GM19468 (cell line): ENCODE measurements at regions not wholly inside any gene's neighbourhood (a gene's known extent, or its start where the extent isn't known, plus 50 kb on each side); places are given as distances from the start of the nearest gene placed in this dataset.

Experiments
- ATAC-seq: cut with Tn5 transposase; IDR thresholded peaks from one replicate; pipeline ENCODE4 v1.9.1; 2021; ENCODE audit warnings: mild to moderate bottlenecking, moderate library complexity, moderate number of reproducible peaks; ENCODE audit not compliant: unreplicated experiment; ENCODE audit errors: extremely low read depth

DNA sequence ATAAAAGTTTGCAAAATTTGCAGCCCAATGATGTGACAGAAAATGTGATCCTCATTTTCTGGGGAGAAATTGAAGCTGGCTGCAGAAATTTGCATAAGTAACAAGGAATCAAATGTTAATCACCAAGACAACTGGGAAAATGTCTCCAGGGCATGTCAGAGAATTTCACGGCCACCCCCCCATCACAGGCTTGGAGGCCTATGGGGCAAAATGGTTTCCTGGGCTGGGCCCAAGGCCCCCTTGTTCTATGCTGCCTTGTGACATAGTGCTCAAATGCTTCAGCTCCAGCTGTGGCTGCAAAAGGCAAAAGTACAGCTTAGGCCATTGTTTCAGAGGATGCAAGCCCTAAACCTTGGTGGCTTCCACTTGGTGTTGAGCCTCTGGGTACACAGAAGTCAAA lies 1202.6 kb downstream of the EPHA7 start:
- no peak for ATAC-seq

DNA sequence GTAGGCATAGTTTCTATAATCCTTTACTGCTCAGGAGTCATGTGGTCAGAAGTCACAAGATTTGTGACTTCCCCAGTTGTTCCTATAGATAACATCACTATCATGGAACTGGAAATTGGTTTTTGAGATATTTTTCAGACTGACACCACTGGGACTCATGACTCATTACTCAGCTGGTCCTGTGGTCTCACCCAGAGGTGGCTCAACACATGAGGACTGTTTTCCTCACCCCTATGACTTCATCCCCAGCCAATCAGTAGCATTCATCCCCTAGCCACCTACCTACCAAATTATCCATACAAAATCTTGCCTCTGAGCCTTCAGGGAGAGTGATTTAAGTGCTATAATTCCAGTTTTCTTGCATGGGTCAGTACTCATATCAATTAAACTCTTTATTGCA lies 1217.7 kb downstream of the EPHA7 start:
- ATAC-seq = no peak

DNA sequence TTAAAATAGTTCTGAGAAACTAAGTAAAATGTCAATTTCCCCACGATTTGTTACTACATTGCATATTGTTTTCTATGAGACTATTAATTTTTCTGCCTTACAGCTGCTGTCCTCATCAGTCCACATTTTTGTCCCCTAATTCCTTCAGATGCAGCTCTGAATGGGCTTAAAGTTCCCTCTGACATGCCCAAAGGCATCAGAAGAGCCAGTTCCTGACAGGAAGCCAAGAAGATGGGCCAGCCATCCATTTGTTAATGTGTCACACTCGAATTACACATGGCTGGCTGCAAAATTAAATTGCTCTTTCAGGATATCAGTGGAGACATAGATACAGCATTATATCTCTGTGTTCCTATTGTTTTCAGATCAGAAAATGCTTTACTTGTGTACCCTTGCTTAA lies 1223.0 kb downstream of the EPHA7 start:
- ATAC-seq = no peak

DNA sequence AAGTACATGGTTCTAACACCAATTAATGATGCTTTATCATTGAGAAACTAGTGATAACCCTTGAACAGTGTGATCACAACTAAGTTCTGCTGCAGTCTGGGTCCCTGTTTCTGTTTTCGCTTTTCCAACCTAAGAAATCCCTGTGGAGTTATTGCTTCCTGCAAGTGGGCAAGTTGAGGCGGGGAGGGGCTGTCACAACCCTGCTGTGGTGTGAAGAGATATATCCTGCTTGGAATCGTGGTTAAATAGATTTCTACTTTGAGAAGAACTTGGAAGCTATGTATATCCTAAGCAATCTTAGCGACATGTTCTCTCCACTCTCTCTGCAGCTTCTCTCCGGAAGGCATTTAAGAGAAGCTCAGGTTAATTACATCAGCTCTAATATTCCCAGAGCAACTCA lies 1223.6 kb downstream of the EPHA7 start:
- no peak for ATAC-seq

DNA sequence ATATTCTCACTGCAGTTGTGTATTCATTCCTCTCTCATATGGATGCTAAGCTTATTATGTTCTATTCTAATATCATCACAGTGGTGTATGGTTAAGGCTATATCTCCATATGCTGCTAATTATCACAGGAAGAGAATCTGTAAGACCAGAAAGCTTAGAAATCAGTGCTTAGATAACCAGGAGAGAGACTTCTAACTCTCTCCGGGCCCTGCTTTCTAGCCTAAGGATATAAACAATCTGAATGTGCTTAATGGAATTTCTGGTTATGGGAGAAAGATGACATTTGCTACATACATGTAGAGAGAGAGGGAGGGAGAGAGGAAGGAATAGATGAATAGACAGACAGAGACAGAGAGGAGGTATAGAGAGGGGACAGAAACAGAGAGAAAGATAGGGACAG lies 1231.3 kb downstream of the EPHA7 start:
- no peak for ATAC-seq

DNA sequence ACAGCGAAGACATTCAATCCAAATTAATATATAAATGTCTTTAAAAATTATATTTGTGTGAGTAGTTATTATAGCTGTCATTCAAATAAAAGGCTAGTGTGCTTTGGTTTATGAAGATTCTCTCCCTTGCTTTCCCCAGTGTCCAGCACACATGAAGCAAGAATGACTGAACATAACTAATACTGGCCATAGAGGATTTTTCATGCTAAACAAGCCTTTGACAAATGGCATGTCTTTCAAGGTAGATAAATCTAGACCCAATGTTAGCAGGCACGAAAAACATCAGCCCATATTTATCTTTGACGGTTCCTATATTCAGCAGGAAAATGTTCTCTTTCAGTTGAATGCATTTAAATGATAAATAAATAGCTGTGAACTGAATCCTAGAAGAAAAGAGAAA lies 1234.4 kb downstream of the EPHA7 start:
- ATAC-seq = no peak

DNA sequence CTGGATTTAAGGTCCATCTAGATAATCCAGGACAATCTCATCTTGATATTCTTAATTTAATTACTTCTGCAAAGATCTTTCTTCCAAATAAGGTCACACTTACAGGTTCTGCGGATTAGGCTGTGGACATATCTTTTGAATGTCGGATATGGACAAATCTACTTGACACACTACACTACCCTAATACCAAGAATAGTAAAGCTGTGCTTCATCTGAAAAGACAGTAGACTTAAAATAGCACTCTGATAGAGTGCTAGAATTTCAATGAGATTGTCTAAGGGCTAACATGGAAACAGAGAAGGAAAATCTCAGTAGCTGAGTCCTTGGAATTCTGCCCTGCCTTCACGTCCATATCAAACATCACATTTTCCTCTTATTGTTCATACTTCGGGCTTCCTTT lies 1238.0 kb downstream of the EPHA7 start:
- ATAC-seq = no peak

DNA sequence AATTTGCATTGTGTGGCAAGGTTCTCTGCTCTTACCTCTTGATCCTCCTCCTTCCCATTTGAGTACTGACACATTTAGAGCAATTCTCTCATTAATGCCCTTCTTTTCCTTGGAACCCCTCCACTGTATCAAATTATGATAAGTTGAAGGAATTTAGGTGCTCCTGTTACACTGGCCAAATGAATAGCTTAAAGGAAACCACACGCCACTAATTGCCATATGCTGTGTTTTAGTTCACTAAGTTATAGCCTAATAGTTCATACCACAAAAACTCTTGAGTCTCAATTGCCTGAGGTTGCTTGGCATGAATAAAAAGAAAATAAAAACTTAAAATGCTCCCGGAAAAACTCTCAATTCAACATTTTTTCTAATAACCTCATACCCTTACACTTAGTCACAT lies 1239.3 kb downstream of the EPHA7 start:
- no peak for ATAC-seq

DNA sequence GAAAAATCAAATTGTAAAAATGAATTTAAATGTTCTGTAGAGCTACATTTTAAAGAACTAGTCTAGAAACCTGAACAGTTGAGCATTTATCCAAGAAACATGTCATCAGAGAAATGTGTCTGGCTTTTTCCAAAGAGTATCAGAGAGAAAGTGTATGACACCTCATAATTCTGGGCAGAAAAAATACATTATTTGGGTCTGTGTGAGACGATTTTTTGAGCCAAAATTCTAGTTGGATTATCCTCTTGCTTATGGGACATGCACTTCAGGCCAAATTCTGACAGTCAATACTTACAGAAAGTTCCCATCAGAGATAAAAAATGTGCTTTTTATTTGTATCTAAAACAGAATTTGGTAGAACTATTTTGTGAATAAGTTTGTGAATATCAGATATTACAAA lies 1242.7 kb downstream of the EPHA7 start:
- no peak for ATAC-seq

DNA sequence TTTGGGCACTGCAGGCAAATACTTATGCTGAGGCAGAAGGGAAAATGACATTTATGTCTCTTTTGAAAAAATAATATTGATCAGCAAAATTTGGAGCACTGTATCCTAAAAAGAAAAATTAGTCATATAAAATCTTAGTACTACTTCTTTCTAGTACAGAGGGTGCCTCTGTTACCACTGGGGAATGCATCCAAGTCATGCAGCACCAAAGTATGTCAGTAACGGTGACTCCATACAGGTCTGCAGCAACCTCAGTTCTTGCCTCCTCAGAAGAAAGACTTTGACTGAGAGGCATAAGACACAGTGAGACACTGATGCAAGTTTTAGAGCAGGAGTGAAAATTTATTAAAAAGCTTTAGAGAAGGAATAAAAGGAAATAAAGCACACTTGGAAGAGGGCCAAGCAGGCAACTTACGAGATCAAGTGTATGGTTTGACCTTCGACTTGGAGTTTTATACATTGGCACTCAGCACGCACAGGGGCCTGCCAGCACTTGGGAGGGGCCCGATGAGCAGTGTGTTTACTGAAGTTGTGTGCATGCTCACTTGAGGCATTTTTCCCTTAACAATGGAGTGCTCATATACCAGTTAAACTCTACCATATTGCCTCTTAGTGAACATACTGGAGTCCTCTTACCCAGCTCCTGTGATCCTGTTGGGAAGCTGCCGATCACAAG lies 1244.8 kb downstream of the EPHA7 start:
- no peak for ATAC-seq

DNA sequence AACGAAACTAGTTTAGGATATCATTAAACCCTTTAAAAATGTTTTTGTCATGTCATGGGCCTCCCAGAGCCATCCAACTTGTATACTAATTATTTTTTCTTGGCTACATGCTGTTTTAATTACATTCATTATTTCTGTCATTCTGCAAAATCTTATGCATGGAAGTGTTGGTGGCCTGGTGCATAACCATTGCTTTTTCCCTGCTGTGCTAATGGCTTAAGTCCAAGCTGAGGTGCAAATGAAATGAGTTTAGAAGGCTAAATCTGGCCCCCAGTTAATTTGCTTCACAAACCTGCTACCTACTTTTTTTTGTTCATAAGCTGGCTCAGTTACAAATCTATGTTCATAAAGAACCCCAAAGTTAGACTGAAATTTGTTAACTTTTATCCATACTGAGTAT lies 1249.9 kb downstream of the EPHA7 start:
- ATAC-seq = no peak

DNA sequence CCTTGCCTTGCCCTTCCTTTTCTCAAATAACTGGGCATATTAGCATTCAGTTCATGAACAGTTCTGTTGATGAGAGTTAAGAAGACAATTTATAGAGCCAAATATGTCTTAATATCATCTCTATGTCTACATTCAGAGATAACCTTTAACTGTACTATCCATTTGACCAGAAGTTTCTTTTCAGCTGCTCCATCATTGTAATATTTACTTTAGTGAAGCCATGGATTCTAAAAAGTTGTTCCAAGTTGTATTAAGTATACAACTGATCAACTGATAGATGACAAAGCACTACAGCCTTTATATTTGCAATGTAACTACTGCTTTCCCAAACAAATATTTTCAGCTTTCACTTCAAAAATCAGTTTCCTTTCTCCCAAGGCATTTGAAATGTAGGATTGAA lies 1252.7 kb downstream of the EPHA7 start:
- no peak for ATAC-seq

DNA sequence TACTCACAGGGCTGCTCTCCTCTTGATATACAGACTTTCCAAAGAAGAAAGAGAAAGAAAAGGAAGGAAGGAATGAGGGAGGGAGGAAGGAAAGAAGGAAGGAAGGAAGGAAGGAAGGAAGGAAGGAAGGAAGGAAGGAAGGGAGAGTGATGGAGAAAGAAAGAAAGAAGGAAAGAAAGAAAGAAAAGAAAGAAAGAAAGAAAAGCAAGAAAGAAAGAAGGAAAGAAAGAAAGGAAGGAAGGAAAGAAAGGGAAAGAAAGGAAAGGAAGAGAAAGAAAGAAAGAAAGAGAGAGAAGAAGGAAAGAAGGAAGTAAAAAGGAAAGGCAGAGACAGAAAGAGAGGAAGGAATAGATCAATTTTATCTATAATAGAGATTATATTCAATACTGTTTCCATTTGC lies 1257.4 kb downstream of the EPHA7 start:
- ATAC-seq = no peak

DNA sequence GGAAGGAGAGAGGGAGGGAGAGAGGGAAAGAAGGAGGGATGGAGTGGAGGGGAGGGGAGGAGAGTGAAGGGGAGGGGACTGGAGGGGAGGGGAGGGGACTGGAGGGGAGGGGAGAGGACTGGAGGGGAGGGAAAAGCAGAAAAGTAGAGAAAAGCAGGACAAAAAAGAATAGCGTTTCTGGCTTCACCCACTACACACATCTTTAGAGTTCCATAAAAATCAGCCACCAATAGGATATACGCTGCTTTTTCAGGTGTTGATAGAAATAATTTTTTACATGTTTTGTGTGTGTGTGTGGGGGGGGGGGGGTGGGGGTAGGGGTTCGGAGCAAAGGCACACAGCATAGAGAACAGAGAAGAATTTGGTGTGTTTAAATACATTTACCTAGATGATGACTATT lies 1259.1 kb downstream of the EPHA7 start:
- no peak for ATAC-seq

DNA sequence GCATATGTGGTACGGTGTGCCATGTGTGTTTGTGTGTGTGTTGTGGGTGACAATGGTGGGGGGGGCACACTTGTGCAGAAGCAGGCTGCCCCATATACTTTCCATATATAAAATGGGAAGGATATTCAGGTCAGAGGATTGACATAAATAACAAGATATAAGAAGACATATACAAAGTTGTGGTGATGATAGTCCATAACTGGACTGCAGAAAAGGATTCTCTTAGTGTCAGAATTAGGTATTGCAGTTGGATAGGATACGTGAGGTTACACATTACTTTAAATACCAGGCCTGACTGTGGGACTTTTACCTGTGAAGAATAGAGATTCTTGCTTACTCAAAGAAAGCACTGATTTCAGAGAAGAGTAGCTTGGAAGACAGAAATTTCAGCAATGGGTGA lies 1260.3 kb downstream of the EPHA7 start:
- ATAC-seq = no peak

DNA sequence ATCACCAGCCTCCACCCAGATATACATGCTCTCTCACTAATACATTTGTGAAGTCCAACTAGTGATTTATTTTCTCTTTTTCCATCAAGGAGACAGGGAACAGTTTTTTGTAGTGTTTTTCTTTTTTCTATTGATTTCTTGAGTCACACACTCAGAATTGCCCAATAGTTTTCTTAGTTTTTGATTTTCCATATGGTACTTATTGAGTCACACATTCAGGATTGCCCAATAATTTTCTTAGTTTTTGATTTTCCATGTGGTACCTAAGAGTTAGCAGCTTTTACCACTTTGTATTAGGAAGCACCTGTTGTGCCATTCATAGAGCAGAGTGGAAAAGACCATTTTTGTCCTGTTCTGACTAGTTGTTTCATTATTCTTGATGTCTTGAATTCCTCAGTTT lies 1268.8 kb downstream of the EPHA7 start:
- no peak for ATAC-seq

DNA sequence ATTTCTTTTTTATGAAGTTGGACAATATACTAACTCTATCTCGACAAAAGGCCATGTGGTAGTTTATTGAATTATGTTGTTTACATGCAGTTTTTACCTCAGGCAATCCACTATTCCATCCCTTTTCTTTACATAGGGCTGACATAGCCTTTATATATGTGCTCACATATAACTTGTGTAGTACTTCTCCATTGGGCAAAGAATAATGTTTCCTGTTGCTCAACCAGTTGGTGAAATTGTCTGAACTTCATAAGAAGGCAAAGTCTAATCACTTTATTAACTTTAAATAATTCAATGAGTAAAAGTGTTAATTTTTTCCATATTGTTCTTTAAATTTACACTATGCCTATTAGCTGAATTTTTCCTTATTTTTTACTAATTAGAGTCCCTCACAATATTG lies 1272.1 kb downstream of the EPHA7 start:
- ATAC-seq = no peak

DNA sequence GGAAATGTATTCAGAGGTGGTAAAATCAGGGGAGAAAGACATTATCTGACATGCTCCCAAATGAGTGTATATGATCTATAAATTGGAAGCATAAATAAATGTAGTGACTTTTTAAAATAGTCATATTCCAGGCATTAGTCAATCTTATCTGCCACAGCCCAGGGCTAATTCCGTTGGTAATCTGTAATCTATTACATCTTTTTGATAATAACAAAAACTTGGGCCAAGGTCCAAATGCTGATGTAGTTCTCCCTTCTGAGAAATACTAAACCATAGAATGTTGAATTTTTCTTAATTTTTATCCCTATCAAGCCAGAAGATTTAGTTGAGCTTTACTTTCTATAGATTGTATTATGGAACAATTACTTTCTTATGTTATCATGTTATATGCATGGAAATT lies 1279.8 kb downstream of the EPHA7 start:
- no peak for ATAC-seq

DNA sequence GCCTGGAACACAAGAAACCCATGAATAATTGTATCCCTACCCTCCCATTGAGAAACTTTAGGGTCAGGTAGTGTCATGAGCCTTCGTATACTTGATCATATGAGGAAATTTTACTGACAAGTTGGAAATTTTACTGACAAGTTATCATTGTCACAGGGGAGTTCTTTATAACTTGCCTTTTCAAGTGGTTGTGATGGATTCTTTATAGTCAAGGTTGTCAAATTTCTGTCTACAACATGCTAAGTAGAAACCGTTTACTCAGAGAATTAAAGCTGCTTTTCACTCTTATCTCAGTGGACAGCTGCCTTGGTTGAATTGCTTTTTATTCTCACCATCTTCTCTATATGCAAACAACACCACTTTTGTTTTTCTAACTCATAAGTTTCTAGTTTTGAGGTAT lies 1286.4 kb downstream of the EPHA7 start:
- ATAC-seq = no peak

DNA sequence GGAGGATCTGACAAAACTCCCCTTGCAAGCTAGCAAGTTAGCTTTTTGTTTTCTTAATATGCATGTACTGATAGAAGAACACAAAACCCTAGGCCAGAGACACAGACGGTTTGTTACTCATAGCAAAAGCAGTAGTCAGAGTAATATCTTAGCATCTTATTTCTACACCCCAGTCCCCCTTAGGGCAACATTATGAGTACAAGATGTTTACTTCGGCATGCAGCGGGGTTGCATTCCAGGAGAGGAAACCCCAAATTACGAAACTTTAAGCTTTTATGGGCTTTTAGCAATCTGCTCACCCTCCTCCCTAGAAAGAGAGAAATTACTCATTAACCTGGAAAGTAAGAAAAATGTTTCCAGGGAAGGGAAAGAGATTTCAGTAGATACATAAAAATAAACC lies 1286.9 kb downstream of the EPHA7 start:
- ATAC-seq = no peak

DNA sequence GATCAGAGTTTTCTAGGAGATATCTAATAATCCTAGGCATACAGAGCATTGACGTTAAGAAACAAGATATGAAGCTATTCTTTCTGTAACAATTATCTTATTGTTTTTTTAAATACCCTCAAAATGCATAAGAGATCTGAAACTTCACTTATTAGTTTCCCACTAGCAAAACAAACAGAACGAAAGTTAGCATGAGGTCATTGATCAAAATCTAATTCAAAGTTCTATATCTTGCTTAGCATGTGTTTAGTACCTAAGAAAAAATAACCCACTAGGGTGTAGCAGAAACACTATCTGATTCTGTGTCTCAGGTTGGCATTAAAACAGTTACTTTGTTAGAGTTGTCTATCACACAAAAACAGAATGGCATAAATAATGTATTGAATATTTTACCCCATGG lies 1288.4 kb downstream of the EPHA7 start:
- no peak for ATAC-seq

DNA sequence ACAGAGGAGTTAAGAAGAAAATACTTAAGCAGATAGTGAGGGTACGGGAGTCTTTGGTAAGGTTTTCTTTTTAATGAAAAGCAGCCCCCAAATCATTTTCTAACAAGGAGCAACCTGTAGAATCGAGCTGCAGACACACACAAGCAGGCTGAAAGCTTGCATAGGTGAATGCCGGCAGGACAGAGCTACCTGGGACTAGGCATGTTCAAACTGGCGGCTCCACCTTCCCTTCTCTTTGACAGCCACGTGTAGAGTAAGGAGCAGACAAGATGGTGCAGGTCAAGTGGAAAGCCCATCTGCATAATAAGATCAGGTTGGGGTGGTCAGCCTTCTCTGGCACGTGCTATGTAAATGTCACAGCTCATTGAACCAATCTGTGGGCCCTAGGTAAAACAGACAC lies 1292.4 kb downstream of the EPHA7 start:
- ATAC-seq = no peak

DNA sequence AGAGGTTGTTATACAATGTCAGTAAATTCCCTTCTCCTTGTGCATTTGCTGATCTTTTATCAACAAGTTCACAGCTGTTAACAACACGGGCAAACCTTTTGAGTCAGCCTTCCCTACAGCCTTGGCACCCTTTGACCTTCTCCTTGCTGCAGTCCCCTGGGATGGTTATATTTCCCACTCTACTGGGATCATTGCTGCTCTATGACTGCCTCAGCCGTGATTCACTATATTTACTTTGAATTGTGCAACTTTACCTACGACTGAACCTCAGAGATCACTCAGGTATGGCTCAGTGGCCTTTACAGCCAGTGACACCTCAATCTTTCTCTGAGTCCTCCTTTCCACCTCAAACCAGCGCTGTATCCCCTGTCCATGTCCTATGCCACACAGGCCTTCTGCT lies 1293.3 kb downstream of the EPHA7 start:
- no peak for ATAC-seq
